ENCODE measurements at regions not wholly inside any gene's neighbourhood (a gene's known extent, or its start where the extent isn't known, plus 50 kb on each side); places are given as distances from the start of the nearest gene placed in this dataset.

- DNase-seq (ENCODE audit: low read depth) = no peak
- TF ChIP-seq MYC (IDR thresholded peaks at IDR 0.05; ENCODE audit: low read depth, low read length) (no peak), CTCF (IDR thresholded peaks at IDR 0.05; ENCODE audit: low read depth, low read length) (no peak), MAX (IDR thresholded peaks at IDR 0.05; ENCODE audit: low read depth, low read length) (no peak), POLR2A (IDR thresholded peaks at IDR 0.05; ENCODE audit: extremely low read depth, insufficient read length) (no peak)
- H3K4me3 ChIP-seq (ENCODE audit: low read depth, low read length) = no peak overlapping the region
These were observed 102.1 kb upstream of the PRR20G start for GRCh38 chr3:127389913-127390312.

DNA sequence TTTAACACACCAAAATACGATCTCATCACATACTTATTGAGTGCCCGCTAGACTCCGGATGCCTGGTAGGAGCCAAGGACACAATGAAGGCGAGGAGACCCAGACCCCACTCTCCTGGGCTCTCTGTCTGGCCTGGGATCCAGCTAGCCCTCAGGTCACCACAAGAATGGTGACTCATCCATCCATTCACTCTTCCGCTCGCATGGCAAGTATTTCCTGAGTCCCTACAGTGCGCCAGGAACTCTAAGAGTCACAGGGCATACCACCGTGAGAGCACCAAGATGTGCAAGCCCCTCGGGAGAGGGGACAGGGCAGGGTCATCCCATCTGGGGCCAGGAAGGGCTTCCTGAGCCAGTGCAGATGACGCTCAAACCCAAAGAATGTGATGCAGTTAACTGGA, 101.6 kb upstream of the PRR20G start:
- no peak for DNase-seq (ENCODE audit: low read depth)
- H3K4me3 ChIP-seq (ENCODE audit: low read depth, low read length) = no peak overlapping the region
- TF ChIP-seq MAX (IDR thresholded peaks at IDR 0.05; ENCODE audit: low read depth, low read length) (no peak), POLR2A (IDR thresholded peaks at IDR 0.05; ENCODE audit: extremely low read depth, insufficient read length) (no peak), CTCF (IDR thresholded peaks at IDR 0.05; ENCODE audit: low read depth, low read length) (no peak), MYC (IDR thresholded peaks at IDR 0.05; ENCODE audit: low read depth, low read length) (no peak)

GRCh38 chr3:127388427-127388826, 100.6 kb upstream of the PRR20G start:
- TF ChIP-seq MYC (IDR thresholded peaks at IDR 0.05; ENCODE audit: low read depth, low read length) = no peak
- TF ChIP-seq POLR2A (IDR thresholded peaks at IDR 0.05; ENCODE audit: extremely low read depth, insufficient read length) = no peak
- no peak for TF ChIP-seq CTCF (IDR thresholded peaks at IDR 0.05; ENCODE audit: low read depth, low read length)
- no peak for TF ChIP-seq MAX (IDR thresholded peaks at IDR 0.05; ENCODE audit: low read depth, low read length)
- no peak for DNase-seq (ENCODE audit: low read depth)
- no peak overlapping the region for H3K4me3 ChIP-seq (ENCODE audit: low read depth, low read length)

GRCh38 chr3:127387556-127388153, 99.8 kb upstream of the PRR20G start:
- TF ChIP-seq MAX (IDR thresholded peaks at IDR 0.05; ENCODE audit: low read depth, low read length) (no peak), MYC (IDR thresholded peaks at IDR 0.05; ENCODE audit: low read depth, low read length) (no peak), CTCF (IDR thresholded peaks at IDR 0.05; ENCODE audit: low read depth, low read length) (no peak), POLR2A (IDR thresholded peaks at IDR 0.05; ENCODE audit: extremely low read depth, insufficient read length) (no peak)
- H3K4me3 ChIP-seq (ENCODE audit: low read depth, low read length) = no peak overlapping the region
- no peak for DNase-seq (ENCODE audit: low read depth)

- TF ChIP-seq MYC (IDR thresholded peaks at IDR 0.05; ENCODE audit: low read depth, low read length) (no peak), CTCF (IDR thresholded peaks at IDR 0.05; ENCODE audit: low read depth, low read length) (no peak), MAX (IDR thresholded peaks at IDR 0.05; ENCODE audit: low read depth, low read length) (no peak), POLR2A (IDR thresholded peaks at IDR 0.05; ENCODE audit: extremely low read depth, insufficient read length) (no peak)
- DNase-seq (ENCODE audit: low read depth) = no peak
- no peak overlapping the region for H3K4me3 ChIP-seq (ENCODE audit: low read depth, low read length)
These were observed 99.3 kb upstream of the PRR20G start for GRCh38 chr3:127387119-127387518.

Measured in NB4 (cell line).